GM12873 (cell line): ENCODE measurements at regions not wholly inside any gene's neighbourhood (a gene's known extent, or its start where the extent isn't known, plus 50 kb on each side); places are given as distances from the start of the nearest gene placed in this dataset.

ENCODE experiments used
- CTCF ChIP-seq: IDR thresholded peaks from 2 replicates; pipeline ENCODE4 v1.5.1; 2012; ENCODE audit warnings: low read depth, mild to moderate bottlenecking, moderate library complexity, low read length, control low read depth; ENCODE audit not compliant: insufficient read depth; ENCODE audit errors: missing control alignments

- TF ChIP-seq CTCF: no peak
Measured at GRCh38 chr3:40725031-40725430, 200.3 kb downstream of the ZNF621 start.

- no peak for TF ChIP-seq CTCF
Measured at GRCh38 chr3:40731445-40731844, 206.7 kb downstream of the ZNF621 start.

GRCh38 chr3:40736943-40737342, 212.2 kb downstream of the ZNF621 start:
- no peak for TF ChIP-seq CTCF

- no peak for TF ChIP-seq CTCF
Measured at GRCh38 chr3:40737343-40737742, 212.6 kb downstream of the ZNF621 start.

GRCh38 chr3:40739971-40740370, 215.2 kb downstream of the ZNF621 start:
- no peak for TF ChIP-seq CTCF

- TF ChIP-seq CTCF: no peak
Measured at GRCh38 chr3:40741729-40742128, 217.0 kb downstream of the ZNF621 start.

GRCh38 chr3:40745381-40746106, 220.8 kb downstream of the ZNF621 start:
- no peak for TF ChIP-seq CTCF
